Breast epithelium (tissue), 3 donors: ENCODE measurements at regions not wholly inside any gene's neighbourhood (a gene's known extent, or its start where the extent isn't known, plus 50 kb on each side); places are given as distances from the start of the nearest gene placed in this dataset.

Experiments
- POLR2AphosphoS5 ChIP-seq, 3 donors: sonication (generic); formaldehyde crosslinking; IDR thresholded peaks; one replicate each; pipeline ENCODE4 v1.6.1; 2017; ENCODE audit warnings: antibody characterized with exemption in 3 of 3
- TF ChIP-seq, protein P1 (sequence below), 3 donors: fragments of 450-650 bp; IDR thresholded peaks; one replicate each; pipeline ENCODE4 v1.5.1; 2016 to 2017; ENCODE audit warnings: antibody characterized with exemption in 3 of 3, mild to moderate bottlenecking in 3 of 3, moderate library complexity in 3 of 3

- TF ChIP-seq, protein P1, sequence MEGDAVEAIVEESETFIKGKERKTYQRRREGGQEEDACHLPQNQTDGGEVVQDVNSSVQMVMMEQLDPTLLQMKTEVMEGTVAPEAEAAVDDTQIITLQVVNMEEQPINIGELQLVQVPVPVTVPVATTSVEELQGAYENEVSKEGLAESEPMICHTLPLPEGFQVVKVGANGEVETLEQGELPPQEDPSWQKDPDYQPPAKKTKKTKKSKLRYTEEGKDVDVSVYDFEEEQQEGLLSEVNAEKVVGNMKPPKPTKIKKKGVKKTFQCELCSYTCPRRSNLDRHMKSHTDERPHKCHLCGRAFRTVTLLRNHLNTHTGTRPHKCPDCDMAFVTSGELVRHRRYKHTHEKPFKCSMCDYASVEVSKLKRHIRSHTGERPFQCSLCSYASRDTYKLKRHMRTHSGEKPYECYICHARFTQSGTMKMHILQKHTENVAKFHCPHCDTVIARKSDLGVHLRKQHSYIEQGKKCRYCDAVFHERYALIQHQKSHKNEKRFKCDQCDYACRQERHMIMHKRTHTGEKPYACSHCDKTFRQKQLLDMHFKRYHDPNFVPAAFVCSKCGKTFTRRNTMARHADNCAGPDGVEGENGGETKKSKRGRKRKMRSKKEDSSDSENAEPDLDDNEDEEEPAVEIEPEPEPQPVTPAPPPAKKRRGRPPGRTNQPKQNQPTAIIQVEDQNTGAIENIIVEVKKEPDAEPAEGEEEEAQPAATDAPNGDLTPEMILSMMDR (IDR thresholded peaks at IDR 0.05), result no peak
- no peak for TF ChIP-seq POLR2AphosphoS5 (IDR thresholded peaks at IDR 0.05)
These were observed 930.7 kb downstream of the ZPLD1 start for GRCh38 chr3:103365467-103365866.
